ENCODE measurements at regions not wholly inside any gene's neighbourhood (a gene's known extent, or its start where the extent isn't known, plus 50 kb on each side); places are given as distances from the start of the nearest gene placed in this dataset.

- TF ChIP-seq RB1 (IDR thresholded peaks at IDR 0.05; ENCODE audit: borderline replicate concordance), result no peak
- TF ChIP-seq ATF3 (IDR thresholded peaks at IDR 0.05; ENCODE audit: borderline replicate concordance, extremely low read depth, low read depth, low read length), result no peak
- no peak for TF ChIP-seq POLR2AphosphoS5 (IDR thresholded peaks at IDR 0.05; ENCODE audit: low read length)
- no peak for TF ChIP-seq SMAD5 (IDR thresholded peaks at IDR 0.05; ENCODE audit: low read depth)
- TF ChIP-seq POLR2A (IDR thresholded peaks at IDR 0.05; ENCODE audit: low read depth, low read length), result no peak
- TF ChIP-seq MAX (IDR thresholded peaks at IDR 0.05; ENCODE audit: low read depth, low read length), result no peak
- TF ChIP-seq SUZ12 (IDR thresholded peaks at IDR 0.05; ENCODE audit: unreplicated experiment), result no peak
- TF ChIP-seq TCF12 (IDR thresholded peaks at IDR 0.05; ENCODE audit: low read depth, low read length), result no peak
- no peak for TF ChIP-seq MYC (IDR thresholded peaks at IDR 0.05; ENCODE audit: insufficient read depth, insufficient read length, insufficient replicate concordance, low read length, severe bottlenecking)
These were observed 50.9 kb upstream of the PRDX4 start for GRCh38 chrX:23616361-23616760.
